GM18505 (cell line): ENCODE measurements at regions not wholly inside any gene's neighbourhood (a gene's known extent, or its start where the extent isn't known, plus 50 kb on each side); places are given as distances from the start of the nearest gene placed in this dataset.
"Not testable (repeated sequence)": the region's sequence is repeated elsewhere in the genome, so short reads cannot be mapped to it uniquely, and the experiment has no call there.

ENCODE experiments used
- ATAC-seq: cut with Tn5 transposase; IDR thresholded peaks from one replicate; pipeline ENCODE4 v1.9.1; 2021; ENCODE audit not compliant: unreplicated experiment
- POLR2A ChIP-seq: IDR thresholded peaks from 4 replicates; pipeline ENCODE4 v1.6.1; 2011; ENCODE audit warnings: borderline replicate concordance; ENCODE audit not compliant: insufficient read depth, insufficient read length; ENCODE audit errors: extremely low read depth

DNA sequence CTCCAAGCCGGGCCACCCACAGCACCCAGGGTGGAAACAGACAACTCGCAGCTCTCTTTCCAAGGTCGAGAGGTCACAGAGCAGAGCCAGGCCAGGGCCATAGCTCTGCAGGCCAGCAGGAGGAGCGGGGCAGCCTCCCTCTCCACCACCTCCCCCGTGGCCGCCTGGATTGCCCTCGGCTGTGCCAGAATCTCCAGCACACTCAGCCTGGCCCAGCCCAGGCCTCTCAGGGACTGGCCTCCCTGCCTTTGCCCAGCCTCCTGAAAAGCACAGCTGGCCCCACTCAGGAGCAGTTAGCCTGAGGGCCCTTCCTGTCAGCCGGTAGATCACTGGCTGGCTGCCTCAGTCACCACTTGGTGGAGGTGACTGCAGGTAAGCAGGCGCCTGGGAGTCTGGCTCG, 85.8 kb upstream of the SEC14L1 start:
- TF ChIP-seq POLR2A: no peak
- ATAC-seq: no peak

DNA sequence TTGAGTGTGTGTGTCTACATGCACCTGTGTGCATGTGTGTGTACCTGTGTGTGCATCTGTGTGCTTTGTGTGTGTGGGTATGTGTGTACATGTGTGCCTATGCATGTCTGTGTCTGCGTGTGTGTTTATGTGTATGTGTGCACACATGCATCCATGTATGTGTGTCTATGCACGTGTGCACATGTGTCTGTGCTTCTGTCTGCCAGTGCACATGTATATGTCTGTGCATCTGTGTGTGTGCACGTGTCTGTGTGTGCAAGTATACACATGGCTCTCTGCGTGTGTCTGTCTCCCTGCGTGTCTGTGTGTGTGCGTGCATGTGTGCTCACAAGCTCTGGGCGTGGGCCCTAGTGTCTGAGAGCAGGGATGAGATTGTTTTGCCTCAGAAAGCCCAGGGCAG, 85.3 kb upstream of the SEC14L1 start:
- TF ChIP-seq POLR2A: no peak
- no peak for ATAC-seq

DNA sequence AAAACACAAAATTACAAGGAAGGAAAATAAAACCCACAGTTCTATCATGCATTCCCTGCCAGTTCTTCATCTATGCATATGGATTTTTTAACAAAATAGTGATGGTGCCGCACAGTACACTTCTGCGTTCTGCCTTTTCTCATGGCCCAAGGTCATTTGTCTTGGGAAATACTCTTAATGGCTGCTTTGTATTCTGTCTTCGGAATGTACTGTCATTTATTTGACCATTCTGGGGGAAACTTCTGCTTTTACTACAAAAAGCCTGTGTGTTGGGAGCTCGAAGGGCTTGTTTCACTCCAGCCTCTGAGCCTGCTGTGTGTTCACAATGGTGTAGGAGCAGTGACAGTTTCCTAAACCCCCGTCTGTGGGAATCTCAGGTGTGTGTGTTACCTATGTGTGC, 82.8 kb upstream of the SEC14L1 start:
- no peak for ATAC-seq
- no peak for TF ChIP-seq POLR2A

DNA sequence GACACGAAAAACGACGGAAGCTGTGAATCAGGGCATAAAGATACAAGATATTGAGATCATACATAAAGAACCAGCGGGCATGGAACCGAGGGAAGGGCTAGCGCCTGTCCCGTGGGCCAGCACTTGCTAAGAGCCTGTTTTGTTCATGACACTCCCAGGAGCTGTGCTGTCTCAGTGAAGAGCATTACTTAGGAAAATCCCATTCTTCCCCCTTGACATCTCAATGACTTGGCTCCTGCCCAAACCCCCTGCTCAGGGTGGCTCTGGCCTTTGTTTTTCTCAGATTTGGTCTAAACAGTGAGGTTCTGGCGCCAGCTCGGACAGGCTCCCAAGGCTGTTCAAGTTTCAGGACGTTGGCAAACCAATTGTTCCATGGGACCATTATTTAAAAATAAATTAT, 79.1 kb upstream of the SEC14L1 start:
- no peak for ATAC-seq
- no peak for TF ChIP-seq POLR2A

DNA sequence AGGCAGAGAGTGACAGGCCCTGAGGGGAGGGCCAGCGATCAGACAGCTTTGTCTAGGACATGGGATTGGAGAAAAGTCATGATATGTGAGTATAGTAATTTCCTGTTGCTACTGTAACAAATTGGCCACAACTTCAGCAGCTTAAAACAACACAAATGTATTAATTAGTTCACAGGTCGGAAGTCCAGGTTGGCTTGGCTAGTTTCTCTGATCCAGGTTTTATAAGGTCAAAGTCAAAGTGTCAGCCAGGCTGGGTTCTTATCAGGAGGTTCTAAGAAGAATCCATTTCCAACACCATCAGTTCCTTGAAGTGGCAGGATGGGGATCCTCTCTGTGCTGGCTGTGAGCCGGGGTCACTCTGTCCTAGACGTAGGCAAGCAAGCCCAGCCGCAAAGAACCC, 76.2 kb upstream of the SEC14L1 start:
- ATAC-seq: no peak
- no peak for TF ChIP-seq POLR2A

DNA sequence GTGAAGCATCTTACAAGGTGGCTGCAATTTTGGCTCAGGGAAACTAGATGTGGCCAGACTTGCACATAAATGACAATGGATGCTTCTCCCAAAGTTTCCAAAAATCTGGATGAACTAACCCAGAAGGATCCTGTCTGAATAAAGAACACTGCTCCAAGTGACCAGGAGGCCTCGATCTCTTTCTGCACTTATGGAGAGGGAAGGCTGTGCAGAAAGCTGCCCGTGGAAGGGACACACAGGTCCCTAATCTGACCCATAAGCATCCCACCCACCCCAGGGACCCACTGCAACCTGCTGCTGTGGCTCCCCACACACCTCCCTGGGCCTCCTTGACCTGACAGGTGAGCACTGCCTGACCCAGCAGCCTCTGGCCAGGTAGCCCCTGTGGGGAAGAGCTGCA, 74.6 kb upstream of the SEC14L1 start:
- ATAC-seq: no peak

DNA sequence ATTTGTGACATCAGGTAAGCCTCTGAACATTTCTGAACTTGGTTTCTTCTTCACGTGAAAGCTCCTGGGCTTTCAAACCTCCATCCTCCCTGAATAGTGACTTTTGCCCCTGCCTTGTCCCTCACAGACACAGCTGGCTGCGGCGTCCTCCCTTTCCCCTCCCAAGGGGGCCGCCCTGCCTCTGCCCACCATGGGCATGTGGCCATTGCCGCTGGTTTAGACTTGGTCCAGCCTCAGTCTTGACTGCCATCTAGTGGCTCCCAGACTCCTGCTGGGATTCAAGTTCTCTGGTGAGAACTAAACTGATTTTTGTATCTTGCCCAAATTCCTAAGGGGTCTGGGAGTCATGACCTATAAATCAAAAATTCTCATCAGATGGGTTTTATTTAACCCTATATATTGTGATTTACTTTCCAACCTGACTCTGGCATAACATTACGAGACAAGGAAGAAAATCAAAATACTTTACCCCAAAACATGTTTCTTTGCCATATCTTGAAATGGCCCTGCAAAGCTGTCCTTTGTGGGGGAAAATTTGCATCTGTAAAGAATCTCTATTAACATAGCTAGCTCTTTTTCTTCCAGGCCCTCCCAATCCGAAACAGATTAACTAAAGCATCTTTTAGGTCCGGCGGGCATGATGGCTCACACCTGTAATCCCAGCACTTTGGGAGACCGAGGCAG, 73.9 kb upstream of the SEC14L1 start:
- ATAC-seq: not testable (repeated sequence)

More for the DNA sequence above, 74.6 kb upstream of the SEC14L1 start:
- TF ChIP-seq POLR2A: no peak

DNA sequence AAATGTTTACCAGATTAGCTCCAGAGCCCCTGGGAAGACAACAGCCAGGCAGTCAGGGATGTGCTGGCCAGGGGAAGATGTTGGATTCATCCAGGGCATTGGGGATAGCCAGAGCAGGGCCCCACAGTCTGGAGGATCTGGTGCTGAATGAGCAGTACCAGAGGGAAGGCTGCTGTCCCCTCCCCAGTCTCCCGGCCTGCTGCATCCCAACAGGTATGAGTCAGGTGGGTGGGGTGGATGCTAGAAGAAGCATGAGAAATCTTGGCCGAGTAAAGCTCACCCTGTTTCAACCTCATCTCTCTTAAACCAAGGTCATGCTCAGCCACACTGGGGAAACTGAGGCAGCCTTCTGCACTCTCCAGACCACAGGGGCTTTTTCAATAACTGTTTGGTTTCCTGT, 71.9 kb upstream of the SEC14L1 start:
- TF ChIP-seq POLR2A: no peak

DNA sequence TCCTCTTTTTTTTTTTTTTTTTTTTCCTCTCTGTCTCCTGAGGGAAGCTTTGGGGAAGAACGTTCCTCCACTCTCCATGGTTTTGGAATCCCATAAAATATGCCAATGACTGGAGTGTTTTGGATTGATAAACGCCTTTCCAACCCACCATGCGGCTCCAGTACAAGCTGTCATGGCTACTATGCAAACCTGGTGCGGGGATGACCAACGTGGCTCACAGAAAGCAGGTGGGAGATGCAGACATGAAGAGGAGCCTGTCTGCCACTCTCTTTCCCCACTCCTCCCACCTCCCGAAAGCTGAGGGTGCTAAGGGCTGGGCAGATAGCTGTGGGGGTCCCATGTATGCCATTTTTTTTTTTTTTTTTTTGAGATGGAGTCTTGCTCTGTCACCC, 69.9 kb upstream of the SEC14L1 start:
- TF ChIP-seq POLR2A: no peak
- no peak for ATAC-seq

More for the DNA sequence above, 71.9 kb upstream of the SEC14L1 start:
- ATAC-seq: no peak

DNA sequence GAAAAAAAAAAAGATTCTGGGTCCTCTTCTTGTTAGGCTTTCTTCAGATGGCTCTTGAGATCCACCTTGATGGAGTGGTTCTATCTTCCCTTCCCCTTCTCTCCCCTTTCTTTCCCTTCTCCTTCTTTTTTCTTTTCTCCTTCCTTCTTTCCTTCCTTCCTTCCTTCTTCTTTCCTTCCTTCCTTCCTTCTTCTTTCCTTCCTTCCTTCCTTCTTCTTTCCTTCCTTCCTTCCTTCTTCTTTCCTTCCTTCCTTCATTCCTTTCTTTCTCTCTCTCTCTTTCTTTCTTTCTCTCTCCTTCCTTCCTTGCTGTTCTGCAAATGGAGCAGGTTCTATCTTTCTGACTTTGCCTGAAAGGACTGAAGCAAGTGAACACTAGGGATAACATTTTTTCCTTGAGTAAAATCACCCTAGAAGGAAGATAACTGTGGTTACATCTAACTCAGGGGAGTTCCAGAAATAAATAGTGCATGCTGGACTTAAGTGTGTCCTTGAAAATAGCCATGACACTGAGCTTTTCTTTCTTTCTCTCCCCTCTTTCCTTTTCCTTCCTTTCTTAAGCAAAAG, 68.8 kb upstream of the SEC14L1 start:
- ATAC-seq: no peak
- no peak for TF ChIP-seq POLR2A

DNA sequence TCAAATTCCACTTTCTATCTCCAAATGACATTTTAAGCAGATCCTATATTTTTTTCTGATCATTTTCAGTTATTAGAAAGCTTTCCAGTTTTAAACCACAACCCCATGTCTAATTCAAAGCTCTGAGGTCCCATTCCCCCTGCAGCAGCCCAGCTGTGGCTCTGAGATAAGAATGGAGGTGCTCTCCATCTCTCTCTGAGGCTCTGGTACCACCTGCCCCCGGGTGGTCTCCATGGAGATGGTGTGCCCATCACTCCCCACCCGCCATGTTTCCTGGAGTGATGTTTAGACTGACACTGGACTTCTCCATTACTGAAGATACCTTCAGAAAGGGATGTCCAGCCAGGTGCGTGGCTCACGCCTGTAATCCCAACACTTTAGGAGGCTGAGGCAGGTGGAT, 68.1 kb upstream of the SEC14L1 start:
- ATAC-seq: no peak
- TF ChIP-seq POLR2A: no peak

DNA sequence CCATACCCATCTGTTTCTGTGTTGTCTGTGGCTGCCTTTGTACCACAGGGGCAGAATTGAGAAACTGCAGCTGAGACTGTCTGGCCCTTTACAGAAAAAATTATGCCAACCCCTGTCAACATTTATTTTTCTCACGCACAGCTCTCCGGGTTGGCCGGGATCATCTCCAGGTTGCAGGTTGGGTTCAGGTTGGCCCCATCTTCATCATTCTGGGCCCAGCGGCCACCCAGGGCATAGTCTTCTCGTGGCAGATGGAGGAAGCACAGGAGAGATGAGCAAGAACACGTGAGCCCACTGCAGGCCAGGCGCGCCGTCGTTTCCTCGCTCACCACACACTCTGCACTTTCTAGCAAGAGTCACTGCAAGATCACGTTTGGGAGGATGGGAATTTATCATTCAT, 66.1 kb upstream of the SEC14L1 start:
- no peak for ATAC-seq
- no peak for TF ChIP-seq POLR2A

DNA sequence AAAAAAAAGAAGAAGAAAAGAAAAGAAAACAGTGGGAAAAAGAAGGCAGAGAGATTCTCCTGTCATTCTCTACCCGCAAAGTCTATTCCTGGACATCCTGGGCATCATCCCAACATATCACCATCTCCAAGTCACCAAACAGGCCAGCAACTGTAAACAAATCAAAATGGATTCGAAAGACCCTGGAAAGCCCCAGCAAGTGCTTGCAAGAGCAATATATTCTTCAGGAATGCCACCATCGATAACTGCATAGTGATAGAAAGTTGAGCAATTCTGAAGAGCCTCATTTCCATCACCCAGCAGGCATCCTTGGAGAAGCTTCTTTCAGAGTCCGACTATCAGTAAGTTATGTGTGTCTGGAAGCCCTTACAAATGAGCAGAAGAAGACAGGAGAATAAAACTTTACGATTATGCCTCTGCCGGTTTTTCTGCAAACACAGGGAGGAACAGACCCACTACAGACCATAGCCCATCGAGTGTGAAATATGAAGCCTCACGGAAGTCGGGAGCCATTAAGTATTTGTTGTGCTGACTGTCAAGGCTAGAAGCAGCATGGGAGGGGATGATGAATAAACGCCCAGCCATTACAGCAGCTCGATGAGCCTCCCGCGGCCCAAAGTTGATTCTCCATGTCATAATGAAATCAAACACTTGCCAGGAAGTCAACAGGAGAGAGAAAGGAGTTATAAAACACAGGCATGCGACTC, 64.5 kb upstream of the SEC14L1 start:
- no peak for ATAC-seq
- no peak for TF ChIP-seq POLR2A

DNA sequence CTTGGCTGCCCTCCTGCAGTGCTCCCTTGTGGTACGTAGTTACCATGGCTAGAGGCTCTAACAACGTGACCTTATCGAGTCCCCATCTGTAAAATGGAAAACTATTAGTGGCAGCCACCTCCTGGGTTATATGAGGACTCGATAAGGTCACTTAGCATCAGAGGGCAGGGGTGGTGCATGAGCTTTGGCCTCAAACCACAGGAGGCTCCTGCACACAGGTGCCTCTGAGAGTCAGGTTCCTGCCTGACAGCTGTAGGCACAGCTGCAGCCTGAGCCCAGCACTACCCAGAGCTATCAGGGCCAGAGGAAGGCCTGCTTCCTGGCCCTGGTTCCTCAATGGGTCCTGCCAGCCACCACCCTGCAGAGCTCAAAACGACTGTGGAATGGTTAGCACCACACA, 57.2 kb upstream of the SEC14L1 start:
- no peak for ATAC-seq
- no peak for TF ChIP-seq POLR2A
